ENCODE measurements at regions not wholly inside any gene's neighbourhood (a gene's known extent, or its start where the extent isn't known, plus 50 kb on each side); places are given as distances from the start of the nearest gene placed in this dataset.

GRCh38 chr9:79213417-79214125 is 358.2 kb upstream of the TLE4 start:
- H3K4me3 ChIP-seq (ENCODE audit: control insufficient read depth in 1 of 7, extremely low read depth in 1 of 7, insufficient read depth in 4 of 7, low read depth in 2 of 7, low read length in 6 of 7), result no peak overlapping the region
- no peak overlapping the region for H3K27ac ChIP-seq (ENCODE audit: insufficient read depth in 1 of 2, low read depth in 1 of 2, low read length in 2 of 2, poor library complexity in 1 of 2, severe bottlenecking in 2 of 2)
- POLR2A ChIA-PET, result no interaction called here
- 100% methylated on average over 1 of the region's 3 CpGs for WGBS (ENCODE audit: insufficient coverage)
- no peaks in the 10 kb centered on the region for H3K4me1 ChIP-seq (ENCODE audit: control extremely low read depth in 1 of 4, control insufficient read depth in 4 of 4, insufficient read depth in 4 of 4, low read length in 3 of 4)
- CTCF ChIA-PET, result no interaction called here
- H3K36me3 ChIP-seq (ENCODE audit: control insufficient read depth in 4 of 4, insufficient read depth in 4 of 4, low read length in 3 of 4), result no peaks in the 10 kb centered on the region
- H3K9me3 ChIP-seq (ENCODE audit: control extremely low read depth in 1 of 5, control insufficient read depth in 4 of 5, insufficient read depth in 2 of 5, low read depth in 1 of 5, low read length in 4 of 5), result no peaks in the 10 kb centered on the region
- DNase-seq, result no peak
- no peaks in the 10 kb centered on the region for H3K27me3 ChIP-seq (replicated peaks in 2 of 5; ENCODE audit: control insufficient read depth in 4 of 5, insufficient read depth in 5 of 5, low read length in 4 of 5)

GRCh38 chr9:79215821-79216220 is 355.9 kb upstream of the TLE4 start:
- CTCF ChIA-PET, result no interaction called here
- POLR2A ChIA-PET, result no interaction called here
- Histone ChIP-seq H3K9me3 (ENCODE audit: control extremely low read depth in 1 of 5, control insufficient read depth in 4 of 5, insufficient read depth in 2 of 5, low read depth in 1 of 5, low read length in 4 of 5) (no peaks in the 10 kb centered on the region), H3K4me1 (ENCODE audit: control extremely low read depth in 1 of 4, control insufficient read depth in 4 of 4, insufficient read depth in 4 of 4, low read length in 3 of 4) (no peaks in the 10 kb centered on the region), H3K4me3 (ENCODE audit: control insufficient read depth in 1 of 7, extremely low read depth in 1 of 7, insufficient read depth in 4 of 7, low read depth in 2 of 7, low read length in 6 of 7) (no peak overlapping the region), H3K27me3 (replicated peaks in 2 of 5; ENCODE audit: control insufficient read depth in 4 of 5, insufficient read depth in 5 of 5, low read length in 4 of 5) (no peaks in the 10 kb centered on the region), H3K27ac (ENCODE audit: insufficient read depth in 1 of 2, low read depth in 1 of 2, low read length in 2 of 2, poor library complexity in 1 of 2, severe bottlenecking in 2 of 2) (no peak overlapping the region), H3K36me3 (ENCODE audit: control insufficient read depth in 4 of 4, insufficient read depth in 4 of 4, low read length in 3 of 4) (no peaks in the 10 kb centered on the region)
- no peak for DNase-seq
- 46% methylated on average over 3 of the region's 4 CpGs for WGBS (ENCODE audit: insufficient coverage)

GRCh38 chr9:79220251-79220650 is 351.5 kb upstream of the TLE4 start:
- WGBS (ENCODE audit: insufficient coverage), result no CpG with 5 or more reads among the region's 1 CpG
- no peak overlapping the region for H3K27ac ChIP-seq (ENCODE audit: insufficient read depth in 1 of 2, low read depth in 1 of 2, low read length in 2 of 2, poor library complexity in 1 of 2, severe bottlenecking in 2 of 2)

DNA sequence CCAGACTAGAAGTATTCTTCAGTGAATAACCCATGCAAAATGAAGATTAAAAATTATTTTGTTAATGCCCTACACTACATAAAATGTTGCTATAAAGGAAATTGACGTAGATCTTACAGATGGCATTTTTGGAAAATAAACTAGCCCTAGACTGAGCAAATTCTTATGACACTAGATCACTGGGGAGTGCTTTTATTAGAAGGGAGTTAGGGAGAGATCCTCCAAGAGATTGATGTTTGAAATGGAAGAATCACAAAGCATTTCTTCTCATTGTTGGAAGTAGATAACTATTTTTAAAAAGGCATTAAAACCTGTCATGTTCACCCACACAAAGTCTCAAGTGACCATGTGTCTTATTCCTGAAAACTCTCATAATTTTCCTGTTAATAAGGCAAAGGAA is 351.1 kb upstream of the TLE4 start:
- Histone ChIP-seq H3K9me3 (ENCODE audit: control extremely low read depth in 1 of 5, control insufficient read depth in 4 of 5, insufficient read depth in 2 of 5, low read depth in 1 of 5, low read length in 4 of 5) (no peaks in the 10 kb centered on the region), H3K27ac (ENCODE audit: insufficient read depth in 1 of 2, low read depth in 1 of 2, low read length in 2 of 2, poor library complexity in 1 of 2, severe bottlenecking in 2 of 2) (no peak overlapping the region), H3K4me1 (ENCODE audit: control extremely low read depth in 1 of 4, control insufficient read depth in 4 of 4, insufficient read depth in 4 of 4, low read length in 3 of 4) (no peaks in the 10 kb centered on the region), H3K27me3 (replicated peaks in 2 of 5; ENCODE audit: control insufficient read depth in 4 of 5, insufficient read depth in 5 of 5, low read length in 4 of 5) (no peaks in the 10 kb centered on the region), H3K36me3 (ENCODE audit: control insufficient read depth in 4 of 4, insufficient read depth in 4 of 4, low read length in 3 of 4) (no peaks in the 10 kb centered on the region), H3K4me3 (ENCODE audit: control insufficient read depth in 1 of 7, extremely low read depth in 1 of 7, insufficient read depth in 4 of 7, low read depth in 2 of 7, low read length in 6 of 7) (no peak overlapping the region)
- WGBS (ENCODE audit: insufficient coverage), result 80% methylated on average over 1 of the region's 1 CpG
- no peak for DNase-seq
- ChIA-PET CTCF (no interaction called here), POLR2A (no interaction called here)

More at GRCh38 chr9:79220251-79220650, 351.5 kb upstream of the TLE4 start:
- no peaks in the 10 kb centered on the region for H3K4me1 ChIP-seq (ENCODE audit: control extremely low read depth in 1 of 4, control insufficient read depth in 4 of 4, insufficient read depth in 4 of 4, low read length in 3 of 4)
- no peaks in the 10 kb centered on the region for H3K36me3 ChIP-seq (ENCODE audit: control insufficient read depth in 4 of 4, insufficient read depth in 4 of 4, low read length in 3 of 4)
- ChIA-PET POLR2A (no interaction called here), CTCF (no interaction called here)
- no peak for DNase-seq
- no peaks in the 10 kb centered on the region for H3K27me3 ChIP-seq (replicated peaks in 2 of 5; ENCODE audit: control insufficient read depth in 4 of 5, insufficient read depth in 5 of 5, low read length in 4 of 5)
- H3K9me3 ChIP-seq (ENCODE audit: control extremely low read depth in 1 of 5, control insufficient read depth in 4 of 5, insufficient read depth in 2 of 5, low read depth in 1 of 5, low read length in 4 of 5), result no peaks in the 10 kb centered on the region
- no peak overlapping the region for H3K4me3 ChIP-seq (ENCODE audit: control insufficient read depth in 1 of 7, extremely low read depth in 1 of 7, insufficient read depth in 4 of 7, low read depth in 2 of 7, low read length in 6 of 7)

- no peak for DNase-seq
- Histone ChIP-seq H3K27ac (ENCODE audit: insufficient read depth in 1 of 2, low read depth in 1 of 2, low read length in 2 of 2, poor library complexity in 1 of 2, severe bottlenecking in 2 of 2) (no peak overlapping the region), H3K27me3 (replicated peaks in 2 of 5; ENCODE audit: control insufficient read depth in 4 of 5, insufficient read depth in 5 of 5, low read length in 4 of 5) (no peaks in the 10 kb centered on the region), H3K9me3 (ENCODE audit: control extremely low read depth in 1 of 5, control insufficient read depth in 4 of 5, insufficient read depth in 2 of 5, low read depth in 1 of 5, low read length in 4 of 5) (peaks cover 0 to 2% (median 0%) of the 10 kb centered on the region in 5 experiments), H3K4me3 (ENCODE audit: control insufficient read depth in 1 of 7, extremely low read depth in 1 of 7, insufficient read depth in 4 of 7, low read depth in 2 of 7, low read length in 6 of 7) (no peak overlapping the region), H3K4me1 (ENCODE audit: control extremely low read depth in 1 of 4, control insufficient read depth in 4 of 4, insufficient read depth in 4 of 4, low read length in 3 of 4) (no peaks in the 10 kb centered on the region), H3K36me3 (ENCODE audit: control insufficient read depth in 4 of 4, insufficient read depth in 4 of 4, low read length in 3 of 4) (no peaks in the 10 kb centered on the region)
- ChIA-PET POLR2A (no interaction called here), CTCF (no interaction called here)
- WGBS (ENCODE audit: insufficient coverage), result 75% methylated on average over 1 of the region's 1 CpG
Observed at GRCh38 chr9:79221084-79221483, 350.7 kb upstream of the TLE4 start.

DNA sequence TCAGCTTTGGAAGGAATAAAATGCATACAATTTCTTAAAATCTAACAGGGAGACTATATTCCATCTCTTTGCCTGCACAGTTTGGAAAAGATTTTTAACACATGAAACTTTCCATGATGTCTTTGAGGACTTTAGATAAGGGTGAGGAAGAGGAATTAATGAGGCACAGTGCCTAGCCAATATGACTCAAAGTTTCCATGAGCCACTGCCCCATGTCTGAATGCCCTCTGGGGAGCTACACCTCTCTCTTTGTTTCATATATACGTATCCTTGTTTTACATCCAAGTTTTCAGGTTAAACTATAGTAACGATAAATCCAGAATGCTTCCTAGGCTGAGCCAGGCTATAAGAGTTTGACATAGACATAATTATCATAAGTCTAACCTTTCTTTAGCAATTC is 349.3 kb upstream of the TLE4 start:
- Histone ChIP-seq H3K4me1 (ENCODE audit: control extremely low read depth in 1 of 4, control insufficient read depth in 4 of 4, insufficient read depth in 4 of 4, low read length in 3 of 4) (no peaks in the 10 kb centered on the region), H3K4me3 (ENCODE audit: control insufficient read depth in 1 of 7, extremely low read depth in 1 of 7, insufficient read depth in 4 of 7, low read depth in 2 of 7, low read length in 6 of 7) (no peak overlapping the region), H3K36me3 (ENCODE audit: control insufficient read depth in 4 of 4, insufficient read depth in 4 of 4, low read length in 3 of 4) (no peaks in the 10 kb centered on the region), H3K9me3 (ENCODE audit: control extremely low read depth in 1 of 5, control insufficient read depth in 4 of 5, insufficient read depth in 2 of 5, low read depth in 1 of 5, low read length in 4 of 5) (peaks cover 0 to 2% (median 0%) of the 10 kb centered on the region in 5 experiments), H3K27ac (ENCODE audit: insufficient read depth in 1 of 2, low read depth in 1 of 2, low read length in 2 of 2, poor library complexity in 1 of 2, severe bottlenecking in 2 of 2) (no peak overlapping the region), H3K27me3 (replicated peaks in 2 of 5; ENCODE audit: control insufficient read depth in 4 of 5, insufficient read depth in 5 of 5, low read length in 4 of 5) (no peaks in the 10 kb centered on the region)
- 100% methylated on average over 1 of the region's 2 CpGs for WGBS (ENCODE audit: insufficient coverage)
- ChIA-PET CTCF (no interaction called here), POLR2A (no interaction called here)
- DNase-seq, result no peak

DNA sequence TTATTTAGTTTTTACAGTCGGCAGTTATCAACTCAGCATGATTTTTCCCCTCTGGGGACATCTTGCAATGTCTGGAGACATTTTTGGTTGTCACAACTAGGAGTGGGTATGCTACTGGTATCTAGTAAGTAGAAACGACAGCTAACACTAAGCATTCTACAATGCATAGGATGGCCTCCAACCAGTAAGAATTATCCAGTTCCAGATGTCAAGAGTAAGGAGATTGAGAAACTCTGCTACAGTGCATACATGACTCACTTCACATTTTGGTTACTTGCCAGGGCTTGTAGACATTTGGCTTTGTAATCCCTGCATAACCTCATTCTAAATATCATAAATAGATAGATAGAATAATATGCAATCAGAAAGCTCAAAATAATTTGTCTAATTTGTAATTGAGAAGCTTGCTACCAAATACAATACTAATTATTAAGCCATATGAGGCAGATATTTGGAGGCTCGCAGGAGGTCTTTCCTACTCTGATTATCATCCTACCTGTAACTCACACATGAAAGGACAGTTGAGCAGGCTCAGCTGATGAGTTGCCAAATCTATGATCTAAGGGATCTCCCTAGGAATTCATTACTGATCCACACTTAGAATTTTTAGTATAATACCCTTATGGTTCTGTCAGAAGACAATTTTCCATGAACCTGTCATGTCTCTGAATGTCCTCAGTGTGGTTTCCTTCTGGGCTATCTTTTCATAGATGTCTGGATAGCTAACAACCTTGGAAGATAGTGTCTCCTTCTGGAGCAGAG is 346.9 kb upstream of the TLE4 start:
- no peak overlapping the region for H3K27ac ChIP-seq (ENCODE audit: insufficient read depth in 1 of 2, low read depth in 1 of 2, low read length in 2 of 2, poor library complexity in 1 of 2, severe bottlenecking in 2 of 2)
- no peaks in the 10 kb centered on the region for H3K27me3 ChIP-seq (replicated peaks in 2 of 5; ENCODE audit: control insufficient read depth in 4 of 5, insufficient read depth in 5 of 5, low read length in 4 of 5)
- H3K36me3 ChIP-seq (ENCODE audit: control insufficient read depth in 4 of 4, insufficient read depth in 4 of 4, low read length in 3 of 4), result no peaks in the 10 kb centered on the region
- H3K4me1 ChIP-seq (ENCODE audit: control extremely low read depth in 1 of 4, control insufficient read depth in 4 of 4, insufficient read depth in 4 of 4, low read length in 3 of 4), result no peaks in the 10 kb centered on the region
- ChIA-PET CTCF (no interaction called here), POLR2A (no interaction called here)
- H3K4me3 ChIP-seq (ENCODE audit: control insufficient read depth in 1 of 7, extremely low read depth in 1 of 7, insufficient read depth in 4 of 7, low read depth in 2 of 7, low read length in 6 of 7), result no peak overlapping the region
- H3K9me3 ChIP-seq (ENCODE audit: control extremely low read depth in 1 of 5, control insufficient read depth in 4 of 5, insufficient read depth in 2 of 5, low read depth in 1 of 5, low read length in 4 of 5), result peaks cover 0 to 4% (median 0%) of the 10 kb centered on the region in 5 experiments
- DNase-seq, result no peak
- 100% methylated on average over 1 of the region's 3 CpGs for WGBS (ENCODE audit: insufficient coverage)

All from common myeloid progenitor, CD34-positive (primary cell).